GM23248 (cell line): ENCODE measurements at regions not wholly inside any gene's neighbourhood (a gene's known extent, or its start where the extent isn't known, plus 50 kb on each side); places are given as distances from the start of the nearest gene placed in this dataset.
"Not testable (repeated sequence)": the region's sequence is repeated elsewhere in the genome, so short reads cannot be mapped to it uniquely, and the experiment has no call there.

ENCODE experiments used
- EZH2 ChIP-seq: fragments of 200-600 bp; sonication (generic); IDR thresholded peaks from 2 replicates; pipeline ENCODE4 v1.6.1; 2018; ENCODE audit warnings: antibody characterized with exemption, mild to moderate bottlenecking; ENCODE audit not compliant: insufficient read depth, poor library complexity, severe bottlenecking
- EZH2phosphoT487 ChIP-seq: fragments of 200-600 bp; sonication (generic); IDR thresholded peaks from 2 replicates; pipeline ENCODE4 v1.6.1; 2018; ENCODE audit warnings: antibody characterized with exemption, moderate library complexity, mild to moderate bottlenecking, low read depth; ENCODE audit not compliant: insufficient read depth

DNA sequence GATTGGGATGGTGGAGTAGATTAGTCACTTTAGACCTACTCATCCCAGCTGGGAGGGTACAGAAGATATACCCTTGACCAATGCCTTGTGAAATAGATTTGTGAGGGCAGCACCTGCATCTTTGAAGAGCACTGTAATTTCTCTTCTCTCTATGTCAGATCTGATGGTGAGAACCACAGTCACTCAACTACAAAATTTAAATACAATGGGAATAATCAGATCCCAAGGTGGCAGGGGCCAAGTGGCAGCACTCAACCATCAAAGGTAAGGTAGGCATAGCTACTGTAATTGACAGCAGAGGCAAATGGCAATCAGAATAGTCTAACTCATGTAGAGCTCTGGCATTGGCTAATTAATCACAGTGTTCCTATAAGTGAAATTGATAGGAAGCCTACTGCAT, 212.0 kb upstream of the HES1 start:
- not testable (repeated sequence) for TF ChIP-seq EZH2, EZH2phosphoT487
